ENCODE measurements at regions not wholly inside any gene's neighbourhood (a gene's known extent, or its start where the extent isn't known, plus 50 kb on each side); places are given as distances from the start of the nearest gene placed in this dataset.

DNA sequence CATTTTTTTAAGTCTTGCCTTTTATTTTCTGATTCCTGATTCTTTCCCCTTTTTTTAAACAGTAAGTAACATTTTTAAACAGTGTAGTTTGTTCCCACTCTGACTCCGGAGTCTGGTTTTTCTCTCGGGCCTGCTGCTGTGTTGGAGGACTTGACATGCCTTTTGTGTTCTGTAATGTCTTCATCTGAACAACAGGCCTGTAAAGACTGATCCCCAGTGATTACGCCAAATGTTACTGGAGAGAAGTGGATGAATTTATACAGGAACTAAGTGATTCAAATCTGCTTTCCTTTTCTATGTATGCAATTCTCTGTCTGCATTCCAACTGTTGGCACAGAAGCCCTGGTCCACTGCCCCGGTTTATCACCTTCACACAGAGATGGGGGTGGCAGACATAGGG, 54.3 kb upstream of the RMDN2 start:
- H3K27ac Mint-ChIP-seq (ENCODE audit: unreplicated experiment), result no peak overlapping the region
- TF ChIP-seq, protein P1, sequence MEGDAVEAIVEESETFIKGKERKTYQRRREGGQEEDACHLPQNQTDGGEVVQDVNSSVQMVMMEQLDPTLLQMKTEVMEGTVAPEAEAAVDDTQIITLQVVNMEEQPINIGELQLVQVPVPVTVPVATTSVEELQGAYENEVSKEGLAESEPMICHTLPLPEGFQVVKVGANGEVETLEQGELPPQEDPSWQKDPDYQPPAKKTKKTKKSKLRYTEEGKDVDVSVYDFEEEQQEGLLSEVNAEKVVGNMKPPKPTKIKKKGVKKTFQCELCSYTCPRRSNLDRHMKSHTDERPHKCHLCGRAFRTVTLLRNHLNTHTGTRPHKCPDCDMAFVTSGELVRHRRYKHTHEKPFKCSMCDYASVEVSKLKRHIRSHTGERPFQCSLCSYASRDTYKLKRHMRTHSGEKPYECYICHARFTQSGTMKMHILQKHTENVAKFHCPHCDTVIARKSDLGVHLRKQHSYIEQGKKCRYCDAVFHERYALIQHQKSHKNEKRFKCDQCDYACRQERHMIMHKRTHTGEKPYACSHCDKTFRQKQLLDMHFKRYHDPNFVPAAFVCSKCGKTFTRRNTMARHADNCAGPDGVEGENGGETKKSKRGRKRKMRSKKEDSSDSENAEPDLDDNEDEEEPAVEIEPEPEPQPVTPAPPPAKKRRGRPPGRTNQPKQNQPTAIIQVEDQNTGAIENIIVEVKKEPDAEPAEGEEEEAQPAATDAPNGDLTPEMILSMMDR (IDR thresholded peaks at IDR 0.05), result no peak
- no peaks in the 10 kb centered on the region for H3K36me3 Mint-ChIP-seq (ENCODE audit: unreplicated experiment)
- peaks cover 5% of the 10 kb centered on the region for H3K27me3 Mint-ChIP-seq (ENCODE audit: unreplicated experiment)
- no peak for DNase-seq (ENCODE audit: extremely low spot score, unreplicated experiment)
- peaks cover 12% of the 10 kb centered on the region for H3K4me1 Mint-ChIP-seq (ENCODE audit: unreplicated experiment)
- H3K9me3 Mint-ChIP-seq (ENCODE audit: unreplicated experiment), result no peaks in the 10 kb centered on the region
- no peak overlapping the region for H3K4me3 Mint-ChIP-seq (ENCODE audit: unreplicated experiment)

DNA sequence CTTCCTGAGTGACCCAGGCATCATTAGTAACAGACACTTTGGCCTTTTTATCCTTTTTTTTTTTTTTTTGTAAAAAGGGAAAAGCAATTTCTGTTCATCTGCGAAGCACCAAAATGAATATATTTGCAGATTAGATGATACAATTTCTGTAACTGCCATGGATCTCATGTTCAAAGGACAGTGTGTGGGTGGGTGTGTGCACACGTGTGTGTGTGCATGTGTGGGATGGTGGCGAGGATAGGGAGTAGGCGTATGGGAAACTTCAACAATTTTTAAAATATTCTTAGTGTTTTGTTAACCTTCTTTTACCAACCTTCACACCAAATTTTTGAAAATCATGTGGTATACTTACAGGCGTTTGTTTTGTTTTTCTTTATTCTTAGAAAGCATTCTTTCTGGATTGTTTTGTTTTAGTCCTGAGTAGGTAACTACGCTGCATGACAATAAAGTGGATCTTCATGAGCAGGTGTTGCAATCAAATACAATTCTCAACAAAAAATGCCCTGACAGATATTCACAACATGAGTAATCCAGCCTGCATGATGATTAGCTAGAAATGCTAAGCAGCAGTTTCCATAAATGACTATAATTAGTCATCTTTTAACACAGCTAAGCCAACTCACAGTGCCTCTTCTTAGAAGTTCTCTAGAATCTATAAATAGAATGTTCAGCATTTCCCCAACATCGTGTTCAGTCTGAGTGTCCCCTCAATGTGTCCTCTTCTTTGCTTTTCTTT, 53.5 kb upstream of the RMDN2 start:
- no peak overlapping the region for H3K4me3 Mint-ChIP-seq (ENCODE audit: unreplicated experiment)
- TF ChIP-seq, protein P1 (IDR thresholded peaks at IDR 0.05), result no peak
- H3K9me3 Mint-ChIP-seq (ENCODE audit: unreplicated experiment), result no peaks in the 10 kb centered on the region
- peaks cover 12% of the 10 kb centered on the region for H3K4me1 Mint-ChIP-seq (ENCODE audit: unreplicated experiment)
- no peaks in the 10 kb centered on the region for H3K36me3 Mint-ChIP-seq (ENCODE audit: unreplicated experiment)
- no peak for DNase-seq (ENCODE audit: extremely low spot score, unreplicated experiment)
- H3K27me3 Mint-ChIP-seq (ENCODE audit: unreplicated experiment), result peaks cover 5% of the 10 kb centered on the region
- no peak overlapping the region for H3K27ac Mint-ChIP-seq (ENCODE audit: unreplicated experiment)

DNA sequence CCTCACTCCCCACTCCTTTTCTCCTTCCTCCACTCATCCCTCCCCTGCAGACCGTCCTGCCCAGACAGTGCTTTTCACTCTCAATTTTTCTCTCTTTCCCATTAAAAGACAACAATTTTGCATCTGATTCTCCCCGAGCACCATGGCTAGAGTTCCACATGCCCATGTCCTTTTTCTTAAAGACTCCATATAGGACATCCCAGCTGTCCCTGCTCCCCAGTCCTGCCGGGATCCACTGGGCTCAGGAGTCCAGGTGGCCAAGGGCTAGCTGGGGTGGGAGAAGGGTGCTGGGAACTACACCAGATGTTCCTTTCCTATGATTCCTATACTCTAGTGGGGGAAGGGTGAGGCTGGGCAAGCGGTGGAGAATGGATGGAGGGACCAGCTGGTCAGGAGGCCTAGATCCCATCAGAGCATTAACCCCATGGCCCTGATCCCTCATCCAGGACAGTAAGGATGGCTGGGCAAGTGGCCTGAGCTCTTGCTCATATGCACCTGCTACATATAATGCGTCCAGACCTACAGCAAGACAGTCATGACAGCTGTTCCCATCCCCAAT, 52.8 kb upstream of the RMDN2 start:
- peaks cover 5% of the 10 kb centered on the region for H3K27me3 Mint-ChIP-seq (ENCODE audit: unreplicated experiment)
- H3K4me3 Mint-ChIP-seq (ENCODE audit: unreplicated experiment), result no peak overlapping the region
- DNase-seq (ENCODE audit: extremely low spot score, unreplicated experiment), result no peak
- H3K27ac Mint-ChIP-seq (ENCODE audit: unreplicated experiment), result no peak overlapping the region
- no peaks in the 10 kb centered on the region for H3K9me3 Mint-ChIP-seq (ENCODE audit: unreplicated experiment)
- TF ChIP-seq, protein P1 (IDR thresholded peaks at IDR 0.05), result no peak
- H3K36me3 Mint-ChIP-seq (ENCODE audit: unreplicated experiment), result no peaks in the 10 kb centered on the region
- peaks cover 16% of the 10 kb centered on the region for H3K4me1 Mint-ChIP-seq (ENCODE audit: unreplicated experiment)

DNA sequence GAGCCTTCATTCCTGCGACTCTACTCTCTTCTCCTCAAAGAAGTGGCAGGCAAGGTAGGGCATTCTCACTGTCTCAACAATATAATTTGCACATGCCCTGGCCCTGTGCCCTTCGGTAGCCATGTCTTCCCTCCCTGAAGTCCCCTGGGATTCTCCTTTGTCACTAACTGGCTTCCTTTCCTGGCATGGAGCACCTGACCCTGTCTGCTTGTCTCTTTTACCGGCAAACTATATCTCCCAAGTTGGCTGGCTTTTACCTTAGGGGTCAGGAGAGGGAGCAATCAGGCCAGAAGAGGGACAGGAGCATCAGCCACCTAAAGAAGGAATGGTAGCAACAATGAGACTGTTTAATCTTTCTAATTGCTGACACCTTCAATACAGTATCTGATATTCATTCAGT, 51.9 kb upstream of the RMDN2 start:
- Mint-ChIP-seq H3K4me1 (ENCODE audit: unreplicated experiment) (peaks cover 18% of the 10 kb centered on the region), H3K4me3 (ENCODE audit: unreplicated experiment) (no peak overlapping the region), H3K9me3 (ENCODE audit: unreplicated experiment) (no peaks in the 10 kb centered on the region), H3K27ac (ENCODE audit: unreplicated experiment) (no peak overlapping the region), H3K27me3 (ENCODE audit: unreplicated experiment) (no peaks in the 10 kb centered on the region), H3K36me3 (ENCODE audit: unreplicated experiment) (no peaks in the 10 kb centered on the region)
- TF ChIP-seq, protein P1 (IDR thresholded peaks at IDR 0.05), result no peak
- no peak for DNase-seq (ENCODE audit: extremely low spot score, unreplicated experiment)

DNA sequence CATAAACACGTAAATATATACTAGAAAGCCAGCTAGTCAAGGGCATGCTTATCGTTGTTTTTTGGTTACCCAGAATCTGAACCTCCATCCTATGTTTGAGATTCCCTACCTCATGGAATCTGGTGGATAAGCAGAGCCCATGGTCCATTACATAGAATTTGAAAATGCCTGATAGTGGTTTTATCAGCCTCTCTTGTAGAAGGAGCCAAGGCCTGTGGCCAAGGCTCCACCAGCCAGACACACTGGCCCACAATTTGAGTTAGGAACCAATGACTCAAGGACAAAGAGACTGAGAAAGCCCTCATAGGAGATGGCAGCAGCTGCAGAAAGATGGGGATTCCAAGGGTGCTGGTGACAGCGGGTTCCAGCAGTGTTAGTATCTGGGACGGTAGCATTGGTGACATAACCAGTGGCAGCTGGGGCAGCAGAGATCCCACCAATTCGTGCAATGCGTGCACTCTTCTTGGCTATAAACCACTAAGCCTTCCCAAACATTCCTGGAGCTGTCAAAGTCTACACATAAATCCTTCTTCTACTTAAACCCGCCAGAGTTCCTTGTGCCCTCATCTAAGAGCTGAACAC, 51.2 kb upstream of the RMDN2 start:
- H3K36me3 Mint-ChIP-seq (ENCODE audit: unreplicated experiment), result no peaks in the 10 kb centered on the region
- H3K9me3 Mint-ChIP-seq (ENCODE audit: unreplicated experiment), result no peaks in the 10 kb centered on the region
- H3K4me3 Mint-ChIP-seq (ENCODE audit: unreplicated experiment), result no peak overlapping the region
- DNase-seq (ENCODE audit: extremely low spot score, unreplicated experiment), result no peak
- TF ChIP-seq, protein P1 (IDR thresholded peaks at IDR 0.05), result no peak
- H3K4me1 Mint-ChIP-seq (ENCODE audit: unreplicated experiment), result peaks cover 18% of the 10 kb centered on the region
- H3K27me3 Mint-ChIP-seq (ENCODE audit: unreplicated experiment), result no peaks in the 10 kb centered on the region
- H3K27ac Mint-ChIP-seq (ENCODE audit: unreplicated experiment), result no peak overlapping the region
